RWPE2 (cell line): ENCODE measurements at regions not wholly inside any gene's neighbourhood (a gene's known extent, or its start where the extent isn't known, plus 50 kb on each side); places are given as distances from the start of the nearest gene placed in this dataset.

Experiments
- ATAC-seq: fragments of 200-7000 bp; cut with Tn5 transposase; 3 replicates; pipeline ENCODE4 v1.9.1; 2021; ENCODE audit warnings: low read depth
- DNase-seq: peaks from one replicate; pipeline ENCODE4 v3.0.0-alpha.2; 2020; ENCODE audit warnings: low spot score
- H3K27ac ChIP-seq: fragments of 450-650 bp; 2 replicates; pipeline ENCODE4 v1.5.1; 2017; ENCODE audit warnings: mild to moderate bottlenecking; ENCODE audit not compliant: poor library complexity, severe bottlenecking
- H3K27me3 ChIP-seq: fragments of 250-450 bp; sonication (Bioruptor Pico); 2 replicates; pipeline ENCODE4 v1.5.1; 2021; ENCODE audit warnings: mild to moderate bottlenecking, moderate library complexity; ENCODE audit not compliant: insufficient read depth, poor library complexity, severe bottlenecking
- H3K36me3 ChIP-seq: fragments of 250-450 bp; sonication (Bioruptor Pico); 2 replicates; pipeline ENCODE4 v1.5.1; 2020; ENCODE audit warnings: low read depth, mild to moderate bottlenecking, moderate library complexity
- H3K4me1 ChIP-seq: fragments of 250-450 bp; sonication (Bioruptor Pico); 2 replicates; pipeline ENCODE4 v1.5.1; 2021; ENCODE audit warnings: mild to moderate bottlenecking, moderate library complexity; ENCODE audit not compliant: insufficient read depth, poor library complexity, severe bottlenecking
- H3K4me3 ChIP-seq: fragments of 250-450 bp; sonication (Bioruptor Pico); 2 replicates; pipeline ENCODE4 v1.5.1; 2021; ENCODE audit warnings: mild to moderate bottlenecking, moderate library complexity; ENCODE audit not compliant: severe bottlenecking
- H3K9me3 ChIP-seq: fragments of 250-450 bp; sonication (Bioruptor Pico); 2 replicates; pipeline ENCODE4 v1.5.1; 2021; ENCODE audit warnings: mild to moderate bottlenecking, moderate library complexity; ENCODE audit not compliant: severe bottlenecking
- CTCF ChIP-seq: fragments of 450-650 bp; IDR thresholded peaks from one replicate; pipeline ENCODE4 v1.5.1; 2017; ENCODE audit warnings: mild to moderate bottlenecking, moderate library complexity; ENCODE audit not compliant: poor library complexity, severe bottlenecking

GRCh38 chr6:102980951-102981350 lies 1587.4 kb downstream of the GRIK2 start:
- H3K36me3 ChIP-seq, result no peaks in the 10 kb centered on the region
- TF ChIP-seq CTCF, result no peak
- DNase-seq (no peak), ATAC-seq (no peak)
- H3K4me1 ChIP-seq, result no peaks in the 10 kb centered on the region
- no peak overlapping the region for H3K27ac ChIP-seq
- H3K27me3 ChIP-seq, result peaks cover 3% of the 10 kb centered on the region
- no peaks in the 10 kb centered on the region for H3K9me3 ChIP-seq
- H3K4me3 ChIP-seq, result no peak overlapping the region

GRCh38 chr6:102961902-102962301 lies 1568.4 kb downstream of the GRIK2 start:
- H3K9me3 ChIP-seq, result no peaks in the 10 kb centered on the region
- no peak for DNase-seq
- H3K36me3 ChIP-seq, result no peaks in the 10 kb centered on the region
- no peak for ATAC-seq
- H3K27me3 ChIP-seq, result peaks cover 3% of the 10 kb centered on the region
- no peaks in the 10 kb centered on the region for H3K4me1 ChIP-seq
- no peak overlapping the region for H3K27ac ChIP-seq
- no peak for TF ChIP-seq CTCF
- H3K4me3 ChIP-seq, result no peak overlapping the region

GRCh38 chr6:102950967-102951366 lies 1557.5 kb downstream of the GRIK2 start:
- DNase-seq (no peak), ATAC-seq (no peak)
- H3K4me1 ChIP-seq, result no peaks in the 10 kb centered on the region
- TF ChIP-seq CTCF, result no peak
- no peaks in the 10 kb centered on the region for H3K9me3 ChIP-seq
- no peaks in the 10 kb centered on the region for H3K36me3 ChIP-seq
- no peak overlapping the region for H3K27ac ChIP-seq
- H3K27me3 ChIP-seq, result no peaks in the 10 kb centered on the region
- H3K4me3 ChIP-seq, result no peak overlapping the region

DNA sequence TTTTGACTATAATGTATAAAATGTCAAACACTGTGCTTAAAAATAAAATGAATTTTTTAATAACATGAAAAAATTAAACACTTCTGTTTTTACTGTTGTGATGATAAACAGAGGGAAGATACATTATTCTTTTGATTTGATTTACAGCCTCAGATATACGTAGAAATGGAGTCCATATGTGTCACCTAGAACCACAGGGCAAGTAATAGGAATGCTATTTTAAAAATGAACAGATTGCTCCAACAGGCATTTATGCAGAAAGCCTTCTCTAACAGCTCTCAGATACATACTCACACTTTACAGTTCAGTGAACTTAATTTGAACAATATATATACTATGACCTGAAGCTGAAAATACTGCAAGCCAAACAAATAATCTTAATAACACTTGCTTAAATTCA lies 1551.0 kb downstream of the GRIK2 start:
- no peaks in the 10 kb centered on the region for H3K9me3 ChIP-seq
- no peak for DNase-seq
- H3K4me3 ChIP-seq, result no peak overlapping the region
- no peaks in the 10 kb centered on the region for H3K36me3 ChIP-seq
- ATAC-seq, result no peak
- no peak overlapping the region for H3K27ac ChIP-seq
- no peaks in the 10 kb centered on the region for H3K4me1 ChIP-seq
- TF ChIP-seq CTCF, result no peak
- no peaks in the 10 kb centered on the region for H3K27me3 ChIP-seq

DNA sequence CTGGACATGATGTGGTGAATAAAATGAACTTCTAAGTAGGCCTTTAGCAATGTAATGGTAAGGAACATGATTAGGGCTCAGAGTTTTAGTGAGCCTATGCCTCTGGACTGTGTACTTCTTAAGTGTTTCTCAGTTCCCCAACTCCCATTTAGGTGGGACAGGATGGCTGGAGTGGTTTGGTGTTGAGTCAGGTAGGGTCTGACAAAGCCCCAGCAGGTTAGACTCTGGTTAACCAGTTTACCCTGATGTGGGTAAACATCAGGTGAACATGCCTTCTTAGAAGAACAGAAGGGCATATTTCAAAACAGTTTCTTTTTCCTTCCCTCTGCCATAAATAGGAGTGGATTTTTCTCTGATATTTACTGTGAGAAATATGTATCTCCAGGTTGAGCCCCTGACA lies 1548.7 kb downstream of the GRIK2 start:
- H3K36me3 ChIP-seq, result no peaks in the 10 kb centered on the region
- no peak for TF ChIP-seq CTCF
- H3K27ac ChIP-seq, result no peak overlapping the region
- ATAC-seq, result no peak
- H3K4me3 ChIP-seq, result no peak overlapping the region
- no peak for DNase-seq
- H3K4me1 ChIP-seq, result no peaks in the 10 kb centered on the region
- H3K9me3 ChIP-seq, result no peaks in the 10 kb centered on the region
- H3K27me3 ChIP-seq, result no peaks in the 10 kb centered on the region
